GM12878 (cell line): ENCODE measurements at regions not wholly inside any gene's neighbourhood (a gene's known extent, or its start where the extent isn't known, plus 50 kb on each side); places are given as distances from the start of the nearest gene placed in this dataset.

Source experiments
- ATAC-seq: fragments of 200-7000 bp; cut with Tn5 transposase; 3 replicates; pipeline ENCODE4 v1.9.1; 2020; ENCODE audit warnings: mild to moderate bottlenecking, moderate library complexity
- BruUV-seq: library from RNA; stranded (reverse); fragments of 400-500 nt; replicated peaks from 2 replicates; lab custom pipeline; 2021; lab: Mats Ljungman, UMichigan
- CTCF ChIA-PET: fragments of 300-600 bp; sonication (Branson Sonifier 250); formaldehyde crosslinking; extraction: SDS; loops from one replicate; lab custom pipeline; 2021; ENCODE audit warnings: inconsistent platforms; lab: Yijun Ruan, JAX
- POLR2A ChIA-PET: fragments of 350-600 bp; formaldehyde crosslinking; extraction: SDS; loops from one replicate; lab custom pipeline; 2021; ENCODE audit warnings: inconsistent platforms; lab: Charles Lee
- RAD21 ChIA-PET: fragments of 300-600 bp; sonication (Branson Sonifier 250); formaldehyde crosslinking; loops from one replicate; lab custom pipeline; 2023; ENCODE audit warnings: antibody characterized with exemption; ENCODE audit not compliant: unreplicated experiment; lab: Charles Lee
- SMC1A ChIA-PET: fragments of 300-600 bp; sonication (Branson Sonifier 250); formaldehyde crosslinking; loops from one replicate; lab custom pipeline; 2023; ENCODE audit not compliant: unreplicated experiment, uncharacterized antibody; lab: Charles Lee
- DNase-seq: peaks from one replicate; pipeline ENCODE4 v3.0.0-alpha.2; 2011; ENCODE audit warnings: low read depth, low spot score
- FAIRE-seq: peaks from 3 replicates; lab custom pipeline; 2011; peaks lifted over from hg19 to GRCh38; lab: Jason Lieb, UNC
- H2AFZ ChIP-seq: 2 replicates; pipeline ENCODE4 v1.6.0; 2011; ENCODE audit warnings: low read depth, low read length, control low read depth; ENCODE audit not compliant: control insufficient read depth
- H3K27ac ChIP-seq: 2 replicates; pipeline ENCODE4 v1.5.1; 2011; ENCODE audit warnings: control low read depth; ENCODE audit not compliant: control insufficient read depth, insufficient read depth
- H3K27me3 ChIP-seq, 2 experiments: replicated peaks in 1 of 2; 2 replicates each; pipeline versions ENCODE4 v1.6.0 to v1.6.1; 2011; ENCODE audit warnings: low read length in 1 of 2; ENCODE audit not compliant: control insufficient read depth in 2 of 2, insufficient read depth in 2 of 2
- H3K36me3 ChIP-seq, 2 experiments: 2 replicates each; pipeline ENCODE4 v1.5.1; 2011; ENCODE audit warnings: low read length in 1 of 2; ENCODE audit not compliant: control insufficient read depth in 2 of 2, insufficient read depth in 2 of 2
- H3K4me1 ChIP-seq: 2 replicates; pipeline ENCODE4 v1.6.1; 2011; ENCODE audit warnings: mild to moderate bottlenecking, low read length, moderate library complexity, mixed read lengths; ENCODE audit not compliant: control insufficient read depth, insufficient read depth
- H3K4me2 ChIP-seq: 2 replicates; pipeline ENCODE4 v1.6.0; 2011; ENCODE audit warnings: control low read depth; ENCODE audit not compliant: control insufficient read depth, insufficient read depth
- H3K4me3 ChIP-seq: fragments of 200-600 bp; sonication (generic); 2 replicates; pipeline ENCODE4 v1.5.1; 2016
- H3K79me2 ChIP-seq: 2 replicates; pipeline ENCODE4 v1.6.0; 2011; ENCODE audit warnings: low read length; ENCODE audit not compliant: control insufficient read depth, insufficient read depth
- H3K9ac ChIP-seq: 2 replicates; pipeline ENCODE4 v1.8.0; 2011; ENCODE audit warnings: low read length, control low read depth, mixed read lengths; ENCODE audit not compliant: control insufficient read depth, insufficient read depth
- H3K9me3 ChIP-seq: replicated peaks from 3 replicates; pipeline ENCODE4 v1.5.1; 2011; ENCODE audit warnings: mild to moderate bottlenecking, low read length; ENCODE audit not compliant: control insufficient read depth, insufficient read depth
- H4K20me1 ChIP-seq: 2 replicates; pipeline ENCODE4 v1.6.0; 2011; ENCODE audit not compliant: control insufficient read depth, insufficient read depth
- NR2C2 ChIP-seq: IDR thresholded peaks from 2 replicates; pipeline ENCODE4 v1.6.1; 2011; ENCODE audit warnings: borderline replicate concordance, low read depth; ENCODE audit not compliant: control insufficient read depth, insufficient read length
- TAF1 ChIP-seq: IDR thresholded peaks from 2 replicates; pipeline ENCODE4 v1.6.1; 2011; ENCODE audit warnings: mild to moderate bottlenecking, low read depth, low read length, borderline replicate concordance
- WGBS: methylation state at CpG from one replicate; pipeline ENCODE4 v1.1.6; 2016; ENCODE audit warnings: low lambda C conversion rate; ENCODE audit not compliant: insufficient replicate concordance, insufficient coverage; ENCODE audit errors: missing lambda C conversion rate; 5-methylcytosine and 5-hydroxymethylcytosine counted together
- in situ Hi-C: fragments of 300-500 bp; cut with MboI; formaldehyde crosslinking; loops from 9 replicates; pipeline ENCODE4 v1.14.3; 2018; ENCODE audit warnings: mixed read lengths
- intact Hi-C: fragments of 100-400 bp; cut with micrococcal nuclease; formaldehyde crosslinking; loops from one replicate; pipeline ENCODE4 v1.14.2; 2022; ENCODE audit not compliant: unreplicated experiment
- TF ChIP-seq, protein P1 (sequence below): IDR thresholded peaks from 2 replicates; pipeline ENCODE4 v1.6.1; 2011; ENCODE audit warnings: low read depth, low read length, improper control_type of control experiment, borderline replicate concordance

DNA sequence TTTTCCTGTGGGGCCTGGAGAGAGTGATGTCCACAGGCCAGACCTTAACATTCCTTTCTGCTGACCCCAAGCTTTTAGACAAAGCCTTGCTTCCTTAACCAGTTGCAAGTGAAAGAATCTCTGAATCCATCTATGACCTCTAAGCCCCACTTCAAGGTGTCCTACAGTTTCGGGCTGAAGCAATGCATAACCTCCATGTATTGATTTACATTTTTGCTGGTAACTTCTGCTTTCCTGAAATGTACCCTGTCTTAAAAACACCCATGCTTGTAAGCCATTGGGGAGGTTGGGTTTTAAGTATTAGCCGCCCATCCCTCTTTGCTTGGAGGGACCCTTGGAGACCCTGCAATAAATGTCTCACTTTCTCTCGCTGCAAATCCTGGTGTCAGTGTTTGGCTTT, 190.6 kb downstream of the VRK1 start:
- Histone ChIP-seq H3K9me3 (no peaks in the 10 kb centered on the region; the same call in 2 of the 3 replicates), H3K27ac (no peak overlapping the region), H3K4me1 (peaks cover 8% of the 10 kb centered on the region), H3K4me3 (no peak overlapping the region), H2AFZ (no peak overlapping the region), H3K79me2 (no peaks in the 10 kb centered on the region), H3K9ac (no peak overlapping the region), H3K36me3 (no peaks in the 10 kb centered on the region), H3K4me2 (no peak overlapping the region), H3K27me3 (no peaks in the 10 kb centered on the region), H4K20me1 (no peaks in the 10 kb centered on the region)
- DNase-seq (no peak), FAIRE-seq (no peak), ATAC-seq (no peak)
- intact Hi-C loops (no loop called here), in situ Hi-C loops (no loop called here)
- WGBS = 16% methylated on average over 3 of the region's 3 CpGs
- ChIA-PET POLR2A (no interaction called here), RAD21 (no interaction called here), CTCF (no interaction called here), SMC1A (no interaction called here)
- no peak for TF ChIP-seq TAF1
- BruUV-seq = no TSS peak

DNA sequence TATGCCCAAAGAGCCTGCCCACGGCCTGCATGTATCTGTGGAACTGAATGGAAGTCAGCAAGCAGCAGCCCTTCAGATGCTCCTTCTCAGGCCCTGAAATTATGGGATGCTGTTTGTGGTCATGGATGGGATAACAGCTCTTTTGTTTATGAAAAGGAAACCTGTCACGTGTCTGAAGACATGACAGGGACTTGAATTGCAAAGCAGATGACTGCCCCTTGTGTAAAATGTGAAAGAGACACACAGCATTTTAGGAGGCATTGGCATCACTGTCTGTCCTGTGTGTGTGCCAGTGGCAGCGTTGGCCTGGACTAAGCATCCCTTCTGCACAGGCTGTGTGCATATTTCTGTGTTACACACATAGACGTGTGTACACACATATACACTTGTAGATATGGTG, 192.1 kb downstream of the VRK1 start:
- no peak overlapping the region for H3K9ac ChIP-seq
- DNase-seq (no peak), FAIRE-seq (no peak), ATAC-seq (no peak)
- H3K27ac ChIP-seq = no peak overlapping the region
- no peak overlapping the region for H2AFZ ChIP-seq
- H3K79me2 ChIP-seq = no peaks in the 10 kb centered on the region
- ChIA-PET POLR2A (no interaction called here), SMC1A (no interaction called here), CTCF (no interaction called here), RAD21 (no interaction called here)
- TF ChIP-seq, protein P1, sequence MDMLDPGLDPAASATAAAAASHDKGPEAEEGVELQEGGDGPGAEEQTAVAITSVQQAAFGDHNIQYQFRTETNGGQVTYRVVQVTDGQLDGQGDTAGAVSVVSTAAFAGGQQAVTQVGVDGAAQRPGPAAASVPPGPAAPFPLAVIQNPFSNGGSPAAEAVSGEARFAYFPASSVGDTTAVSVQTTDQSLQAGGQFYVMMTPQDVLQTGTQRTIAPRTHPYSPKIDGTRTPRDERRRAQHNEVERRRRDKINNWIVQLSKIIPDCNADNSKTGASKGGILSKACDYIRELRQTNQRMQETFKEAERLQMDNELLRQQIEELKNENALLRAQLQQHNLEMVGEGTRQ = no peak
- no peak for TF ChIP-seq NR2C2
- no peaks in the 10 kb centered on the region for H3K9me3 ChIP-seq
- in situ Hi-C loops (no loop called here), intact Hi-C loops (no loop called here)
- H4K20me1 ChIP-seq = no peaks in the 10 kb centered on the region
- no peak overlapping the region for H3K4me2 ChIP-seq
- no peak overlapping the region for H3K4me3 ChIP-seq
- 19% methylated on average over 4 of the region's 4 CpGs for WGBS
- no peaks in the 10 kb centered on the region for H3K36me3 ChIP-seq
- H3K4me1 ChIP-seq = peaks cover 8% of the 10 kb centered on the region
- BruUV-seq = no TSS peak
- no peaks in the 10 kb centered on the region for H3K27me3 ChIP-seq
